Transverse colon (tissue), 4 donors: ENCODE measurements at regions not wholly inside any gene's neighbourhood (a gene's known extent, or its start where the extent isn't known, plus 50 kb on each side); places are given as distances from the start of the nearest gene placed in this dataset.

Experiments
- DNase-seq: peaks from one replicate; pipeline ENCODE4 v3.0.0-alpha.2; 2019
- H3K27ac ChIP-seq, 4 donors: fragments of 200-600 bp; sonication (generic); 2 replicates each; pipeline ENCODE4 v1.5.1; 2016 to 2018; ENCODE audit warnings: inconsistent platforms in 4 of 4
- H3K27me3 ChIP-seq: fragments of 200-600 bp; sonication (generic); 2 replicates; pipeline ENCODE4 v1.5.1; 2017; ENCODE audit warnings: inconsistent platforms
- H3K36me3 ChIP-seq, 4 donors: fragments of 200-600 bp; sonication (generic); 2 replicates each; pipeline ENCODE4 v1.5.1; 2017 to 2019; ENCODE audit warnings: inconsistent platforms in 4 of 4
- H3K4me1 ChIP-seq, 4 donors: fragments of 200-600 bp; sonication (generic); 2 replicates each; pipeline ENCODE4 v1.5.1; 2017 to 2020; ENCODE audit warnings: inconsistent platforms in 4 of 4
- H3K4me3 ChIP-seq, 4 donors: fragments of 200-600 bp; sonication (generic); 1 replicate in 1 of 4; 2 replicates in 3 of 4; pipeline versions ENCODE4 v1.5.1 to v1.6.1; 2017 to 2019; ENCODE audit warnings: inconsistent platforms in 4 of 4
- H3K9me3 ChIP-seq, 2 donors: fragments of 200-600 bp; sonication (generic); 2 replicates each; pipeline ENCODE4 v1.5.1; 2017 to 2019; ENCODE audit warnings: inconsistent platforms in 2 of 2
- EP300 ChIP-seq: sonication (generic); formaldehyde crosslinking; IDR thresholded peaks from one replicate; pipeline ENCODE4 v1.6.1; 2017; ENCODE audit warnings: antibody characterized with exemption, low read depth
- POLR2A ChIP-seq: fragments of 450-650 bp; IDR thresholded peaks from one replicate; pipeline ENCODE4 v1.6.1; 2016; ENCODE audit warnings: antibody characterized with exemption, mild to moderate bottlenecking, moderate library complexity
- POLR2AphosphoS5 ChIP-seq, 3 donors: sonication (generic); formaldehyde crosslinking; IDR thresholded peaks; one replicate each; pipeline ENCODE4 v1.6.1; 2016; ENCODE audit warnings: antibody characterized with exemption in 3 of 3
- WGBS, 2 donors: methylation state at CpG; one replicate each; pipeline ENCODE4 v1.1.5; 2018; ENCODE audit warnings: low coverage in 1 of 2; 5-methylcytosine and 5-hydroxymethylcytosine counted together
- in situ Hi-C, 4 donors: fragments of 200-750 bp; cut with MboI; loops; one replicate each; pipeline versions ENCODE4 v1.15.0 to v1.15.1; 2017; ENCODE audit warnings: low sequenced_read_pairs in 3 of 4, low pct_ligation_motif_present in 1 of 4, low pct_unique_long_range_greater_than_20kb in 1 of 4
- intact Hi-C: fragments of 100-400 bp; cut with DNase I; formaldehyde crosslinking; loops from one replicate; pipeline ENCODE4 v1.15.1; 2023; ENCODE audit warnings: low total_unique reads
- TF ChIP-seq, protein P1 (sequence below), 5 experiments: fragments of 200-600 bp in 3 of 5; fragments of 450-650 bp in 2 of 5; sonication (generic) in 3 of 5; IDR thresholded peaks; 1 replicate in 2 of 5; 2 replicates in 3 of 5; pipeline ENCODE4 v1.5.1; 2016 to 2017; ENCODE audit warnings: antibody characterized with exemption in 5 of 5, inconsistent platforms in 3 of 5, mild to moderate bottlenecking in 2 of 5, moderate library complexity in 1 of 5

DNA sequence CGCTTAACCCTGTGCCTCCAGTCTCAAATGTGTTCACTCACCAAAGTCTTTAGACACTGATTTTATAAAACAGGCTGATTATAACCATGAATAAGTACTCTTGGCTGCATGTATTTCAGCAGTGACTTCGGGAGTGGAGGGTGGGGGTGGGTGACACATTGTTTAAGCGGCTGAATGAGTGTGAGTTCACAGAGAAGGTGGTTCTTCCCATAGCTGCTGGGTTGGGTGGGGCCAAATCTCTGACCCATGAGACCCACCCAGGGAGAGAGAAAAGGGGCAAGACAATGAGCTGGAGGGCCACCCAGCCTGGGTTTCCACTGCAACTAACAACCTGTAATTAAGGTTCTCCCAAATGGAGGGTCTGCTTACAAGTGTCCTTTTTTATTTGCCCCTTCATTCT, 96.4 kb downstream of the SYNE3 start:
- H3K27ac ChIP-seq: no peak overlapping the region
- 90% methylated on average over 3 of the region's 3 CpGs; no CpG with 5 or more reads in 1 of the 2 donors for WGBS, 2 donors
- no peaks in the 10 kb centered on the region for H3K9me3 ChIP-seq
- no peaks in the 10 kb centered on the region for H3K4me1 ChIP-seq
- intact Hi-C loops (no loop called here), in situ Hi-C loops (no loop called here)
- H3K36me3 ChIP-seq: peaks cover 0 to 3% (median 0%) of the 10 kb centered on the region in 4 donors
- no peak overlapping the region for H3K4me3 ChIP-seq
- no peak for DNase-seq
- TF ChIP-seq POLR2AphosphoS5 (IDR thresholded peaks at IDR 0.05) (no peak), POLR2A (no peak), EP300 (no peak)
- TF ChIP-seq, protein P1, sequence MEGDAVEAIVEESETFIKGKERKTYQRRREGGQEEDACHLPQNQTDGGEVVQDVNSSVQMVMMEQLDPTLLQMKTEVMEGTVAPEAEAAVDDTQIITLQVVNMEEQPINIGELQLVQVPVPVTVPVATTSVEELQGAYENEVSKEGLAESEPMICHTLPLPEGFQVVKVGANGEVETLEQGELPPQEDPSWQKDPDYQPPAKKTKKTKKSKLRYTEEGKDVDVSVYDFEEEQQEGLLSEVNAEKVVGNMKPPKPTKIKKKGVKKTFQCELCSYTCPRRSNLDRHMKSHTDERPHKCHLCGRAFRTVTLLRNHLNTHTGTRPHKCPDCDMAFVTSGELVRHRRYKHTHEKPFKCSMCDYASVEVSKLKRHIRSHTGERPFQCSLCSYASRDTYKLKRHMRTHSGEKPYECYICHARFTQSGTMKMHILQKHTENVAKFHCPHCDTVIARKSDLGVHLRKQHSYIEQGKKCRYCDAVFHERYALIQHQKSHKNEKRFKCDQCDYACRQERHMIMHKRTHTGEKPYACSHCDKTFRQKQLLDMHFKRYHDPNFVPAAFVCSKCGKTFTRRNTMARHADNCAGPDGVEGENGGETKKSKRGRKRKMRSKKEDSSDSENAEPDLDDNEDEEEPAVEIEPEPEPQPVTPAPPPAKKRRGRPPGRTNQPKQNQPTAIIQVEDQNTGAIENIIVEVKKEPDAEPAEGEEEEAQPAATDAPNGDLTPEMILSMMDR (IDR thresholded peaks at IDR 0.05): no peak
- no peaks in the 10 kb centered on the region for H3K27me3 ChIP-seq

DNA sequence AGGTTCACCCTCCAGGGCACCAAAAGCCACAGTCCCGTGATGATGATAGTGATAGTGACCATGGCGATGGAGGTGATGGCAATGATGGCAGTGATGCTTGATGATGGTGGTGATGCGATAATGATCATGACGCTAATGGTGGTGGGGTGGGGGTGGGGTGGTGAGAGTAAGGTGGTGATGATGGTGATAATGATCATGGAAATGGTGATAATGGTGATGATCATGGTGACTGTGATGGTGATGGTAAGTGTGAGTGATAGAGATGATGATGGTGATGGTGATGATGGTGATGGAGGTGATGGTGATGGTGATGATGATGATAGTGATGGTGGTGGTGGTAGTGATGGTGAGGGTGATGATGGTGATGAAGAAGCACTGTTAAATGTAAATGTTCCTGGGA, 96.9 kb downstream of the SYNE3 start:
- H3K4me3 ChIP-seq: no peak overlapping the region
- H3K36me3 ChIP-seq: peaks cover 0 to 3% (median 0%) of the 10 kb centered on the region in 4 donors
- intact Hi-C loops (no loop called here), in situ Hi-C loops (no loop called here)
- H3K27ac ChIP-seq: no peak overlapping the region
- 98 to 100% methylated on average over 3 to 4 of the region's 4 CpGs for WGBS, 2 donors
- no peaks in the 10 kb centered on the region for H3K4me1 ChIP-seq
- TF ChIP-seq EP300: no peak
- TF ChIP-seq POLR2AphosphoS5 (IDR thresholded peaks at IDR 0.05): no peak
- no peak for TF ChIP-seq POLR2A
- TF ChIP-seq, protein P1 (IDR thresholded peaks at IDR 0.05): no peak
- DNase-seq: no peak
- no peaks in the 10 kb centered on the region for H3K27me3 ChIP-seq
- H3K9me3 ChIP-seq: no peaks in the 10 kb centered on the region

DNA sequence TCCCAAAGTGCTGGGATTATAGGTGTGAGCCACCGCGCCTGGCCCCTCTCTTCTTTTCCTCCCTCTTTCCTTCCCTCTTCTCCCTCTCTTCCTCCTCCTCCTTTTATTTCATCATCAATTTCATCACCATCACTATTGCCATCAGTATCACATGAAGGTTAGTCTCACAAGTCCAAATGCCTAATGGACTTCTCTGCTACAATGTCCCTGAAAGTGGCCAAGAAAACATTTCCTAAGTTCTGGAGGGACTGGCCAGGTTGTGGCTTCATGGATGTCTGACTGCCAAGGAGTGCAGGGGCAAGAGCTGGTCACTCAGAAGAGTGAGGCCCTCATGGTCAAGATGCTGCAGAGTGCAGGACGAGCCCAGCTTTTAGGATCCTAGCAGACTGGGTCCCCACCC, 97.6 kb downstream of the SYNE3 start:
- Histone ChIP-seq H3K4me3 (no peak overlapping the region), H3K27ac (no peak overlapping the region), H3K36me3 (peaks cover 0 to 3% (median 0%) of the 10 kb centered on the region in 4 donors), H3K27me3 (no peaks in the 10 kb centered on the region), H3K4me1 (no peaks in the 10 kb centered on the region), H3K9me3 (no peaks in the 10 kb centered on the region)
- WGBS, 2 donors: 99 to 100% methylated on average over 2 to 3 of the region's 3 CpGs
- in situ Hi-C loops: no loop called here
- no peak for TF ChIP-seq POLR2AphosphoS5 (IDR thresholded peaks at IDR 0.05)
- DNase-seq: no peak
- intact Hi-C loops: no loop called here

DNA sequence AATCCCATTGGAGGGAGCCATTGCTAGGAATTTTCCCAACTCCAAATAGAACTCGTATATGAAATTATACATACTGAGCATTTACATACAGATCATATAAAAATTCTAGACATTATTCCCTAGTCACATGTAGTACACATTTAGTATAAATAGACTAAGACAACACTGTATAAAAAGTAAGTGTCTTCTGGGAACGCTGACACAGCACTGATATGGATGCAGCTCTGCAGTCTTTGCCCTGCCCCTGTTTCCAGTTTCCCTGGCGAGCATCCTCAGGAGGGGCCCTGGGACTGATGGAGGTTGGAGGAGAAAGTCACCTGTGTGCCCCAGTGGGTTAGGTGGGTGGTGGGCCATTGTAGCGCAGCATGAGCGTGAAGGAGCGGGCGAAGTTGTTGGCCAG, 97.8 kb upstream of the CLMN start:
- no peak overlapping the region for H3K27ac ChIP-seq
- DNase-seq: no peak
- peaks cover 0 to 3% (median 0%) of the 10 kb centered on the region in 4 donors for H3K36me3 ChIP-seq
- in situ Hi-C loops (no loop called here), intact Hi-C loops (no loop called here)
- 89 to 91% methylated on average over 1 to 7 of the region's 7 CpGs for WGBS, 2 donors
- TF ChIP-seq, protein P1 (IDR thresholded peaks at IDR 0.05): no peak
- TF ChIP-seq EP300 (no peak), POLR2AphosphoS5 (IDR thresholded peaks at IDR 0.05) (no peak), POLR2A (no peak)
- H3K4me3 ChIP-seq: no peak overlapping the region
- H3K9me3 ChIP-seq: no peaks in the 10 kb centered on the region
- H3K27me3 ChIP-seq: no peaks in the 10 kb centered on the region
- H3K4me1 ChIP-seq: no peaks in the 10 kb centered on the region

DNA sequence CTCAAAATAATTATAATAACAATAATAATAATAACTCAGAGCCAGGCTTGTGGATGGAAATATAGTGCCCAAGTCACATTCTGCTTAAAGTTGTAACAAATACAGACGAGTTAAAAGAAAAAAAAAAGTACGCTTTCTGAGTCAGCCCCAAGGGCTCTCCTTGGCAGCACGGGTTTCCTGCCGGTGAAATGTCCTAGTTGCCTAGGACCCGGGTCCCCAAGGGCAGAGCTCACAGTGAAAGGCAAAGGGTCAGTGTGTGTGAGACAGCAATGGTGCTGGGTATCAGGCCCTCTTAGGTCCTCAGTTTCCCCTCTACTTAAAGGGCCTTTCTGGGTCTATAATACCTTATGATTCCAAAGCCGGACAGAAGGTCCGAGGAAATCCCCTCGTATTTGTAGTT, 96.3 kb upstream of the CLMN start:
- Histone ChIP-seq H3K36me3 (peaks cover 0 to 3% (median 0%) of the 10 kb centered on the region in 4 donors), H3K9me3 (no peaks in the 10 kb centered on the region), H3K4me1 (no peaks in the 10 kb centered on the region), H3K27ac (no peak overlapping the region), H3K4me3 (no peak overlapping the region), H3K27me3 (no peaks in the 10 kb centered on the region)
- 93 to 98% methylated on average over 8 of the region's 8 CpGs for WGBS, 2 donors
- TF ChIP-seq EP300: no peak
- TF ChIP-seq, protein P1 (IDR thresholded peaks at IDR 0.05): no peak
- no peak for TF ChIP-seq POLR2AphosphoS5 (IDR thresholded peaks at IDR 0.05)
- TF ChIP-seq POLR2A: no peak
- in situ Hi-C loops (no loop called here), intact Hi-C loops (no loop called here)
- no peak for DNase-seq
